Subcutaneous abdominal adipose tissue (tissue), 5 donors: ENCODE measurements at regions not wholly inside any gene's neighbourhood (a gene's known extent, or its start where the extent isn't known, plus 50 kb on each side); places are given as distances from the start of the nearest gene placed in this dataset.

Experiments used
- H3K27ac ChIP-seq: one replicate; pipeline ENCODE4 v1.7.0; 2013; ENCODE audit warnings: low read depth, mild to moderate bottlenecking, inconsistent platforms, low read length, moderate library complexity
- H3K27me3 ChIP-seq, 5 donors: one replicate each; pipeline ENCODE4 v1.7.0; 2013; ENCODE audit warnings: low read length in 5 of 5, inconsistent platforms in 1 of 5; ENCODE audit not compliant: control insufficient read depth in 5 of 5, insufficient read depth in 4 of 5
- H3K36me3 ChIP-seq, 5 donors: one replicate each; pipeline ENCODE4 v1.7.0; 2013; ENCODE audit warnings: low read length in 5 of 5; ENCODE audit not compliant: control insufficient read depth in 5 of 5, insufficient read depth in 5 of 5
- H3K4me1 ChIP-seq, 5 donors: one replicate each; pipeline ENCODE4 v1.7.0; 2013; ENCODE audit warnings: low read length in 5 of 5, mild to moderate bottlenecking in 3 of 5, moderate library complexity in 1 of 5; ENCODE audit not compliant: control insufficient read depth in 5 of 5, insufficient read depth in 5 of 5
- H3K4me3 ChIP-seq, 5 donors: one replicate each; pipeline ENCODE4 v1.7.0; 2013; ENCODE audit warnings: low read length in 5 of 5, low read depth in 1 of 5
- H3K9ac ChIP-seq, 5 donors: one replicate each; pipeline ENCODE4 v1.7.0; 2013; ENCODE audit warnings: low read length in 5 of 5, mild to moderate bottlenecking in 4 of 5, moderate library complexity in 3 of 5
- H3K9me3 ChIP-seq, 5 donors: one replicate each; pipeline ENCODE4 v1.7.0; 2013; ENCODE audit warnings: low read length in 5 of 5; ENCODE audit not compliant: control insufficient read depth in 5 of 5
- donor health status: healthy.
- donor health status: healthy.
- donor health status: healthy.
- donor health status: healthy.
- donor health status: healthy.

- peaks cover 0 to 2% (median 0%) of the 10 kb centered on the region in 5 donors for H3K27me3 ChIP-seq
- H3K9ac ChIP-seq = no peak overlapping the region
- H3K4me3 ChIP-seq = no peak overlapping the region
- no peaks in the 10 kb centered on the region for H3K36me3 ChIP-seq
- no peaks in the 10 kb centered on the region for H3K9me3 ChIP-seq
- peaks cover 0 to 7% (median 4%) of the 10 kb centered on the region in 5 donors for H3K4me1 ChIP-seq
- no peak overlapping the region for H3K27ac ChIP-seq
These were observed 149.5 kb upstream of the MCTP2 start for GRCh38 chr15:94081829-94082228.

- Histone ChIP-seq H3K9me3 (no peaks in the 10 kb centered on the region), H3K4me1 (peaks cover 0 to 7% (median 4%) of the 10 kb centered on the region in 5 donors), H3K27ac (no peak overlapping the region), H3K9ac (no peak overlapping the region), H3K27me3 (peaks cover 0 to 2% (median 0%) of the 10 kb centered on the region in 5 donors), H3K36me3 (no peaks in the 10 kb centered on the region), H3K4me3 (no peak overlapping the region)
These were observed 150.3 kb upstream of the MCTP2 start for GRCh38 chr15:94080989-94081605.

GRCh38 chr15:94080416-94080815 lies 150.9 kb upstream of the MCTP2 start:
- Histone ChIP-seq H3K27ac (no peak overlapping the region), H3K36me3 (no peaks in the 10 kb centered on the region), H3K27me3 (peaks cover 0 to 2% (median 0%) of the 10 kb centered on the region in 5 donors), H3K4me3 (peak overlapping the region in 1 of 5 donors; percentile 37), H3K4me1 (peaks cover 0 to 7% (median 4%) of the 10 kb centered on the region in 5 donors), H3K9ac (no peak overlapping the region), H3K9me3 (no peaks in the 10 kb centered on the region)

GRCh38 chr15:94079968-94080367 lies 151.4 kb upstream of the MCTP2 start:
- peaks cover 0 to 7% (median 4%) of the 10 kb centered on the region in 5 donors for H3K4me1 ChIP-seq
- H3K36me3 ChIP-seq = no peaks in the 10 kb centered on the region
- no peaks in the 10 kb centered on the region for H3K9me3 ChIP-seq
- no peak overlapping the region for H3K9ac ChIP-seq
- H3K27me3 ChIP-seq = peaks cover 0 to 2% (median 0%) of the 10 kb centered on the region in 5 donors
- no peak overlapping the region for H3K27ac ChIP-seq
- H3K4me3 ChIP-seq = no peak overlapping the region

GRCh38 chr15:94079459-94079858 lies 151.9 kb upstream of the MCTP2 start:
- H3K9ac ChIP-seq = no peak overlapping the region
- peaks cover 0 to 7% (median 4%) of the 10 kb centered on the region in 5 donors for H3K4me1 ChIP-seq
- H3K9me3 ChIP-seq = no peaks in the 10 kb centered on the region
- peaks cover 0 to 2% (median 0%) of the 10 kb centered on the region in 5 donors for H3K27me3 ChIP-seq
- no peak overlapping the region for H3K4me3 ChIP-seq
- H3K36me3 ChIP-seq = no peaks in the 10 kb centered on the region
- no peak overlapping the region for H3K27ac ChIP-seq

GRCh38 chr15:94077938-94078337 lies 153.4 kb upstream of the MCTP2 start:
- H3K9me3 ChIP-seq = no peaks in the 10 kb centered on the region
- H3K4me3 ChIP-seq = no peak overlapping the region
- peaks cover 0 to 2% (median 0%) of the 10 kb centered on the region in 5 donors for H3K27me3 ChIP-seq
- H3K27ac ChIP-seq = no peak overlapping the region
- H3K9ac ChIP-seq = no peak overlapping the region
- no peaks in the 10 kb centered on the region for H3K36me3 ChIP-seq
- H3K4me1 ChIP-seq = peaks cover 0 to 7% (median 4%) of the 10 kb centered on the region in 5 donors

GRCh38 chr15:94075349-94075748 lies 156.0 kb upstream of the MCTP2 start:
- no peaks in the 10 kb centered on the region for H3K9me3 ChIP-seq
- H3K9ac ChIP-seq = no peak overlapping the region
- no peak overlapping the region for H3K27ac ChIP-seq
- H3K4me1 ChIP-seq = peaks cover 0 to 4% (median under 1%) of the 10 kb centered on the region in 5 donors
- no peaks in the 10 kb centered on the region for H3K36me3 ChIP-seq
- H3K4me3 ChIP-seq = no peak overlapping the region
- H3K27me3 ChIP-seq = no peaks in the 10 kb centered on the region

- Histone ChIP-seq H3K4me1 (peaks cover 0 to under 1% (median 0%) of the 10 kb centered on the region in 5 donors), H3K27me3 (no peaks in the 10 kb centered on the region), H3K9me3 (peaks cover 0 to 10% (median 6%) of the 10 kb centered on the region in 5 donors), H3K27ac (no peak overlapping the region), H3K36me3 (no peaks in the 10 kb centered on the region), H3K9ac (no peak overlapping the region), H3K4me3 (no peak overlapping the region)
These were observed 160.7 kb upstream of the MCTP2 start for GRCh38 chr15:94070356-94071295.

GRCh38 chr15:94069844-94070243 lies 161.5 kb upstream of the MCTP2 start:
- Histone ChIP-seq H3K9me3 (peaks cover 0 to 10% (median 6%) of the 10 kb centered on the region in 5 donors), H3K27ac (no peak overlapping the region), H3K4me3 (no peak overlapping the region), H3K27me3 (no peaks in the 10 kb centered on the region), H3K9ac (no peak overlapping the region), H3K36me3 (no peaks in the 10 kb centered on the region), H3K4me1 (no peaks in the 10 kb centered on the region)

GRCh38 chr15:94066811-94067210 lies 164.6 kb upstream of the MCTP2 start:
- H3K4me3 ChIP-seq = no peak overlapping the region
- no peak overlapping the region for H3K27ac ChIP-seq
- H3K36me3 ChIP-seq = no peaks in the 10 kb centered on the region
- H3K27me3 ChIP-seq = no peaks in the 10 kb centered on the region
- H3K9ac ChIP-seq = no peak overlapping the region
- H3K4me1 ChIP-seq = no peaks in the 10 kb centered on the region
- peaks cover 0 to 10% (median 6%) of the 10 kb centered on the region in 5 donors for H3K9me3 ChIP-seq
